Astrocyte of the cerebellum (primary cell): ENCODE measurements at regions not wholly inside any gene's neighbourhood (a gene's known extent, or its start where the extent isn't known, plus 50 kb on each side); places are given as distances from the start of the nearest gene placed in this dataset.

Experiments used
- DNase-seq: peaks from one replicate; pipeline ENCODE4 v3.0.0-alpha.2; 2011; ENCODE audit warnings: low read depth
- H3K4me3 ChIP-seq: 2 replicates; pipeline ENCODE4 v1.5.1; 2011; ENCODE audit warnings: mild to moderate bottlenecking, low read depth, low read length, moderate library complexity
- in situ Hi-C: cut with HindIII; loops from 2 replicates; pipeline ENCODE4 v1.10.0; 2017; ENCODE audit warnings: low sequenced_read_pairs
- TF ChIP-seq, protein P1 (sequence below): IDR thresholded peaks from 2 replicates; pipeline ENCODE4 v1.5.1; 2012; ENCODE audit warnings: low read length, low read depth, moderate library complexity, mild to moderate bottlenecking; ENCODE audit errors: missing control alignments

DNA sequence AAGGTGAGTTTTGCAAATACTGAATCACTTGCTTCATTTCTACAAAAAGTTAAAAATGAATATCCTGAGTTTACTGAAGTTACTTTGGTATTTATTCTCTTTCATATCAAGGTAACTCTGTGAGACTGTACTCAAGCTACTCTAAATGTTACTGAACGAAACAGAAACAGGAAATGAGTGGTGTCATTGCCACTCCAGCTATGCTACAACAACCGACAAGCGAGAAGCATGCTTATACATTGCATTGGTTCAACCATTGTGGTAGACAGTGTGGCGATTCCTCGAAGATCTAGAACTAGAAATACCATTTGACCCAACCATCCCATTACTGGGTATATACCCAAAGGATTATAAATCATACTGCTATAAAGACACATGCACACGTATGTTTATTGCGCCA lies 313.2 kb upstream of the THBS1 start:
- H3K4me3 ChIP-seq = no peak overlapping the region
- in situ Hi-C loops = no loop called here
- DNase-seq = no peak
- TF ChIP-seq, protein P1, sequence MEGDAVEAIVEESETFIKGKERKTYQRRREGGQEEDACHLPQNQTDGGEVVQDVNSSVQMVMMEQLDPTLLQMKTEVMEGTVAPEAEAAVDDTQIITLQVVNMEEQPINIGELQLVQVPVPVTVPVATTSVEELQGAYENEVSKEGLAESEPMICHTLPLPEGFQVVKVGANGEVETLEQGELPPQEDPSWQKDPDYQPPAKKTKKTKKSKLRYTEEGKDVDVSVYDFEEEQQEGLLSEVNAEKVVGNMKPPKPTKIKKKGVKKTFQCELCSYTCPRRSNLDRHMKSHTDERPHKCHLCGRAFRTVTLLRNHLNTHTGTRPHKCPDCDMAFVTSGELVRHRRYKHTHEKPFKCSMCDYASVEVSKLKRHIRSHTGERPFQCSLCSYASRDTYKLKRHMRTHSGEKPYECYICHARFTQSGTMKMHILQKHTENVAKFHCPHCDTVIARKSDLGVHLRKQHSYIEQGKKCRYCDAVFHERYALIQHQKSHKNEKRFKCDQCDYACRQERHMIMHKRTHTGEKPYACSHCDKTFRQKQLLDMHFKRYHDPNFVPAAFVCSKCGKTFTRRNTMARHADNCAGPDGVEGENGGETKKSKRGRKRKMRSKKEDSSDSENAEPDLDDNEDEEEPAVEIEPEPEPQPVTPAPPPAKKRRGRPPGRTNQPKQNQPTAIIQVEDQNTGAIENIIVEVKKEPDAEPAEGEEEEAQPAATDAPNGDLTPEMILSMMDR = no peak

DNA sequence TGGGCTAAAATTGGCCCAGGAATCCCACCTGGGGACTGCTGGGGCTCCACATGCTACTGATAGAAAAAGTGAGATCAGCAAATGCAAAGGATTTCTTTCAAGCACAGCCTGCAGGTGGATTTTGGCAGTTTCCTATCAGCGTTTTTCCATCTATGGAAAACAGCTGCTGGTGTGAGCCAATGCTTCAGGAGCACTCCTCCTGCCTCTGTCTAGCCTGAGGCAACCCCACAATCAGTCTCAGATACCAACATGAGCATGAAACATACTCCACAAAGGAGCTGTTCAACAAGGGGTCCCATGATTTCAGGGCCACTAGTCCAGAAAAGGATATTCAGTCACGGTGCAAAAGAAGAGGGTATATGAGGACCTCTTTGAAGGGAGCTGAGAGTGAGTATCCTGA lies 311.5 kb upstream of the THBS1 start:
- in situ Hi-C loops = no loop called here
- TF ChIP-seq, protein P1 = no peak

DNA sequence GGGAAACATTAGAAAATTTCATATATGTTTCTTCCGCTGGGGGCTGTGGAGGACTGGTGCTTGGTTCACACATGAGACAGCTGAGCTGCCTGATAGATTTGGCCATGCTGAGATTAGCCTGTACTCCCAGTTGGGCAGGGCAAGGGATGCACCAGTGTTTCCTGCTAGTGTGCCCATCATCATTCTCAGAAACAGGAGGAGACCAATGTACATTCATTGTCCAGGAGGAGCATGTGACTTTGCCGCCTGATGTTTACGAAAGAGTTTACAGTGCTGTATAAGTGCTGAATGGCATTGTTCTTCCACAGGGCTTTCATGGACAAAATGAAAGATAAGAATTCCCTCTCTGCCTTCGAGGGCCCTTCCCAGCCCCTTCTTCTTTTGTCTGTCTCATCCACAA lies 311.1 kb upstream of the THBS1 start:
- H3K4me3 ChIP-seq = no peak overlapping the region
- DNase-seq = no peak
- TF ChIP-seq, protein P1 = no peak
- in situ Hi-C loops = no loop called here

More for the DNA sequence above, 311.5 kb upstream of the THBS1 start:
- H3K4me3 ChIP-seq = no peak overlapping the region
- no peak for DNase-seq

DNA sequence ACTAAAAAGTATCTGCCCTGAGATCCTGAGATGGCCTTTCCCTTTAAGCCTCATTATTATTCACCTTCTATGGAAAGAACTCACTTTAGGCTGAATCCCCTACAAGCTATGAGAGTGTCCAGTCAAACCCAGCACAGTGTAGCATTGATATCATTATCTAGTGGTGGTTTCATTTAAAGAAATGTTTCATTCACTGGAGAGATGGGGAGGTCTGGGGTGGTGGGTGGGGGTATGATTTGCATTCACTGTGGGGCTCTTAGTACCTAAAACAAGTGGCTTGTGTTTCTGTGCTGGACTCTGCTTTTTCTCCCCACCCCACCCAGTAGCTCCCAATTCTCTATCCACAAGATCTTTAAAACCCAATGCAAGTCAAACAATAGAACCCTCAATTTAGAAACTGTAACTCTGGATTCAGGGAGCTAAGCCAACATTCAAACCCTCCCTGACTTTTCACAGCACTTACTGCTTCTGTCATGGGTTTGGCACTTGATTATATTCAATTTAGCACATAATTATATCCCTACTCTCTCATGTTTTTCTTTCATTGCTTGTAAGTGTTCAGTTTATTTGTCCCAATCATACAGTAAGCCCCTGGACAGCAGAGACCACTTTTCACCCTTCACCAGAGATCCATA lies 310.5 kb upstream of the THBS1 start:
- no peak overlapping the region for H3K4me3 ChIP-seq
- in situ Hi-C loops = no loop called here
- TF ChIP-seq, protein P1 = no peak
- DNase-seq = no peak

DNA sequence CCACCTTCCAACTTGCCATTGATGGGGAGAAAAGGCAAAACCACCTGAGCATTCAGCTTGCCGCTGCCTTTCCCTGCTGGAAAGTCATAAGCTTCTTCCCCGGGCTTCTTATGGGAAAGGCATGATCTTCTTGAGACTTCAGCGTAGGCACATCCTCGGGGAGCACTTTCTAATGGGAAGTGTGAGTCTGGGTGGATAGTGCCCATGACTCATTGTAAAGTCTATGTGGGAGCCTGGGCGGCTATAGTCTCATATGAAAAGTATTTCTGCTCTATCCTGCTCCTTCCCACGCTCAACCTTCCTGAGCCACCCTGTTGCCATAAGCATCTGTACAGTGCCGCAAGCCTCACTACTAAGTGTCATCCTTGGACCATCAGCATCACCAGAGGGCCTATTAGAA lies 309.9 kb upstream of the THBS1 start:
- DNase-seq = no peak
- TF ChIP-seq, protein P1 = no peak
- no peak overlapping the region for H3K4me3 ChIP-seq
- in situ Hi-C loops = no loop called here

DNA sequence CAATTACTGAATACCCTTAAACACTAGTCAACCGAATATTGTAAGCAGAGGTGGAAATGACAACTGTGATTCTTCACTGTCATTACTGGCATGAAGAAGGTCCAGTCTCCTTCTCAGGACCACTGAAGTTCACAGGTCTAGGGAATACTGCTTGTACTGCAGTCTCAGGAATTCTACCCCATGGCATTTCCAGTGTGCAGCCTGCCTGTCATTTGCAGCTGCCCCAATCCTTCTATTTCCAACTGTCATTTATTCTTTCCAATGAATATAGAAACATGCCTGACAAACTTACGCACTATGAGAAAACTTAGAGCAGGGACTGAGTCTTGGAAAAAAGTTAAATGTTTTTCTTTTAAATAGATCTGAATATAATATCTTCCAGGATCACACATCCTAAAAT lies 308.0 kb upstream of the THBS1 start:
- in situ Hi-C loops = no loop called here
- DNase-seq = no peak
- H3K4me3 ChIP-seq = no peak overlapping the region
- TF ChIP-seq, protein P1 = no peak
